ENCODE measurements at regions not wholly inside any gene's neighbourhood (a gene's known extent, or its start where the extent isn't known, plus 50 kb on each side); places are given as distances from the start of the nearest gene placed in this dataset.

DNA sequence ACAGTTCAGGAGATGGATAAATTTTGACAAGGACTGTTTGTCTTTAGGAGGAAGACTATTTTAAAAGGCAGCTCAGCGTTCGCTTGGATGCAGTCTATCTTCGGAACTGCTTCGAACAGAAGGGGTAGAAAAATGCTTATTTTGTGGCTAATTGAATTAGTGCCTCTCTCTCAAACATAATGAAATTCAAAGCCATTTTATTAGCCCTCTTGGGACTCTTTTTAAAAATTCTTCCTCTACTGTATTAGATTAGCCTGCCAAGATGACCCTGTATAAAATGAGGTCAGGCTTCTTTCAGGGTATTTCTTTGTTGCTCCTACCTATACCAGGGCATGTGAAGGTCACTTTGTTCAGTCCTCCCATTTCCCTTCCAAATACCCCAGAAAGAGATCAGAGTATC lies 379.2 kb upstream of the NFE2L3 start:
- H3K27ac Mint-ChIP-seq = no peak overlapping the region
- no peak overlapping the region for H3K4me3 Mint-ChIP-seq (ENCODE audit: low read depth)
- TF ChIP-seq, protein P1, sequence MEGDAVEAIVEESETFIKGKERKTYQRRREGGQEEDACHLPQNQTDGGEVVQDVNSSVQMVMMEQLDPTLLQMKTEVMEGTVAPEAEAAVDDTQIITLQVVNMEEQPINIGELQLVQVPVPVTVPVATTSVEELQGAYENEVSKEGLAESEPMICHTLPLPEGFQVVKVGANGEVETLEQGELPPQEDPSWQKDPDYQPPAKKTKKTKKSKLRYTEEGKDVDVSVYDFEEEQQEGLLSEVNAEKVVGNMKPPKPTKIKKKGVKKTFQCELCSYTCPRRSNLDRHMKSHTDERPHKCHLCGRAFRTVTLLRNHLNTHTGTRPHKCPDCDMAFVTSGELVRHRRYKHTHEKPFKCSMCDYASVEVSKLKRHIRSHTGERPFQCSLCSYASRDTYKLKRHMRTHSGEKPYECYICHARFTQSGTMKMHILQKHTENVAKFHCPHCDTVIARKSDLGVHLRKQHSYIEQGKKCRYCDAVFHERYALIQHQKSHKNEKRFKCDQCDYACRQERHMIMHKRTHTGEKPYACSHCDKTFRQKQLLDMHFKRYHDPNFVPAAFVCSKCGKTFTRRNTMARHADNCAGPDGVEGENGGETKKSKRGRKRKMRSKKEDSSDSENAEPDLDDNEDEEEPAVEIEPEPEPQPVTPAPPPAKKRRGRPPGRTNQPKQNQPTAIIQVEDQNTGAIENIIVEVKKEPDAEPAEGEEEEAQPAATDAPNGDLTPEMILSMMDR (IDR thresholded peaks at IDR 0.05; ENCODE audit: unreplicated experiment) = no peak
- no peaks in the 10 kb centered on the region for H3K36me3 Mint-ChIP-seq (ENCODE audit: insufficient read depth)
- no peak for DNase-seq (ENCODE audit: low spot score, unreplicated experiment)
- H3K27me3 Mint-ChIP-seq = no peaks in the 10 kb centered on the region
- H3K9me3 Mint-ChIP-seq (ENCODE audit: low read depth) = peaks cover 3% of the 10 kb centered on the region
- peaks cover 7% of the 10 kb centered on the region for H3K4me1 Mint-ChIP-seq (ENCODE audit: low read depth)

DNA sequence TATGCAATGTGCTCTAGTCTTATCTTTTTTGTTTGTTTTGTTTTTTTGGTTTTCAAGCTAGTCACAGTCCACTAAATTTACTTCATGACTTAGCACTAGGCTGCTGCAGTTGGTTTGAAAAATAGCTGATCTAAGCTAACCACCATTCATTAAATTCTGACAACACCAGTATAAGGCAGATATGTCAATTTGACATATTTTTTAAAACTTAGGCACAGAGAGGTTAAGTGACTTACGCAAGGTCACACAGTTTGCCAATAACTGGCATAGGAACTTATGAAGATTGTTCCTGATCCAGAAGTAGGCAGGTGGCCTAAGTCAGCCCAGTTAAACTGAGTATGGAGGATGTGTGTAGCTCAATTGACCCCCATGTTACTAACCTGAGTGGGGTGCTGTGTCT lies 377.3 kb upstream of the NFE2L3 start:
- Mint-ChIP-seq H3K36me3 (ENCODE audit: insufficient read depth) (no peaks in the 10 kb centered on the region), H3K9me3 (ENCODE audit: low read depth) (peaks cover 3% of the 10 kb centered on the region), H3K27ac (no peak overlapping the region), H3K4me3 (ENCODE audit: low read depth) (no peak overlapping the region), H3K27me3 (no peaks in the 10 kb centered on the region), H3K4me1 (ENCODE audit: low read depth) (peaks cover 11% of the 10 kb centered on the region)
- TF ChIP-seq, protein P1 (IDR thresholded peaks at IDR 0.05; ENCODE audit: unreplicated experiment) = no peak
- no peak for DNase-seq (ENCODE audit: low spot score, unreplicated experiment)

DNA sequence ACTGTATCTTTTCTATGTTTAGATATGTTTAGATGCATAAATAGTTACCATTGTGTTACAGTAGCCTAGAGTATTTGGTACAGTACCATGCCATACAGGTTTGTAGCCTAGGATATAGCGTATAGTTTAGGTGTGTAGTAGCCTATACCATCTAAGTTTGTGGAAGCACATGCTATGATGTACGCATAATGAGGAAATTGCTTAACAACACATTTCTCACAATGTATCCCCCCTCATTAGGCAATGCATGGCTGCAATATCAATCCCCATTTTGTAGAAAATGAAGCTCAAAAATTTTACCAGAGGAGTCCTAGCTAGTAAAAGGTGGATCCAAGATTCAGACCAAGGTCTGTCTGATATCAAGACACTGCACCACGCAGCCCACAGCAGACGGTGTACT lies 376.4 kb upstream of the NFE2L3 start:
- H3K27me3 Mint-ChIP-seq = no peaks in the 10 kb centered on the region
- DNase-seq (ENCODE audit: low spot score, unreplicated experiment) = no peak
- H3K4me3 Mint-ChIP-seq (ENCODE audit: low read depth) = no peak overlapping the region
- H3K27ac Mint-ChIP-seq = no peak overlapping the region
- no peaks in the 10 kb centered on the region for H3K36me3 Mint-ChIP-seq (ENCODE audit: insufficient read depth)
- TF ChIP-seq, protein P1 (IDR thresholded peaks at IDR 0.05; ENCODE audit: unreplicated experiment) = no peak
- peaks cover 3% of the 10 kb centered on the region for H3K9me3 Mint-ChIP-seq (ENCODE audit: low read depth)
- H3K4me1 Mint-ChIP-seq (ENCODE audit: low read depth) = peaks cover 10% of the 10 kb centered on the region

DNA sequence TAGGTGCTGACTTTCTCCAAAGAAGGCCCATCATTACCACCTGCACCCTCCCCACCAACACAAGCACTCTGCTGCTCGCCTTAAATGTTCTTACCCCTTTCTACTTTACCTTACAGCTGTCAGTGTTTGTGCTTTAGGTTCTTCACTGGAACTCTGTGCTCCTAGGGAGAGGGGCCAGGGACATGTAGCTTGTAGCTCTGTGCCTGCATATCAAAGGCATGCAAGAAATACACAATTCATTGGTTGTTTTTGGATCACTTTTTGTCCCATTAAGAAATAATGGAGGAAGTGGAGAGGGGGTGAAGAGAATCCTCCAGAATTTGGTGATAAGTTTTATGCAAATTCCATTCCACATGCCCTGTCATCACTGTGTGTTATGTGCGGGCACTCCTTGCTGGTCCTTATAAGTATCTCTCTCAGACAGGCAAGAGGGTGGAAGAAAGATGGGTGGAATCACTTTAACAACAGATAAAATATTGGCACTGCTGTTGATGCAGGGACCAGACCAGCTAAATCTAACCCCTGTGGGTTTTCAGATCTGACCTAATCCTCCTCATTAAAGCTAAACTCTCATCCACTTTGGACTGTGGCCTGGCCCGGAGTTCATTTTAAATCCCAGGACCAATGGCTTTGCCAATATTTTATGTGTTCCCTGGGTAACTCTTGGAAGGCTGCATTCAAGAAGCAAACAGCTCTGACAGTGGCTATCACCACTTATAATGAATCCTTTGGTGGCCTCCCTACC lies 375.8 kb upstream of the NFE2L3 start:
- DNase-seq (ENCODE audit: low spot score, unreplicated experiment) = no peak
- TF ChIP-seq, protein P1 (IDR thresholded peaks at IDR 0.05; ENCODE audit: unreplicated experiment) = no peak
- H3K27me3 Mint-ChIP-seq = no peaks in the 10 kb centered on the region
- no peak overlapping the region for H3K27ac Mint-ChIP-seq
- no peaks in the 10 kb centered on the region for H3K36me3 Mint-ChIP-seq (ENCODE audit: insufficient read depth)
- peaks cover 10% of the 10 kb centered on the region for H3K4me1 Mint-ChIP-seq (ENCODE audit: low read depth)
- H3K4me3 Mint-ChIP-seq (ENCODE audit: low read depth) = no peak overlapping the region
- H3K9me3 Mint-ChIP-seq (ENCODE audit: low read depth) = peaks cover 3% of the 10 kb centered on the region

DNA sequence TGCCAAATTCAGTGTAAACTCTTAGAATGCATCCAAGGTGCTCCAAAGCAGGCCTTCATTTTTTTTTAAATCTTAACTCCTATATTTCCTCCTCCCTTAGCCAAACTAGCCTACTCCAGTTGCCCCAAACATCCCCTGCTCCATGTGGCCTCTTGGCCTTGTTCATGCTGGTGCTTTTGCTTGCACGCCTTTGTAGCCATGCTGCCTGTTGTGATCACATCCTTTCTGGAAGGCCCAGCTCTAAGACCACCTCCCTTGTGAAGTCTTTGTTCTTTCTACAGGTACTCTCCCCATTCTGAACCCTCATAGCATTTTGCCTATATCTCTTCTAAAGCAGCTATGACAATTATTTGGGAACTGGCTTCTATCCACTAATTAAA lies 375.3 kb upstream of the NFE2L3 start:
- Mint-ChIP-seq H3K36me3 (ENCODE audit: insufficient read depth) (no peaks in the 10 kb centered on the region), H3K27ac (no peak overlapping the region), H3K4me1 (ENCODE audit: low read depth) (peaks cover 10% of the 10 kb centered on the region), H3K4me3 (ENCODE audit: low read depth) (no peak overlapping the region), H3K9me3 (ENCODE audit: low read depth) (peaks cover 3% of the 10 kb centered on the region), H3K27me3 (no peaks in the 10 kb centered on the region)
- no peak for DNase-seq (ENCODE audit: low spot score, unreplicated experiment)
- TF ChIP-seq, protein P1 (IDR thresholded peaks at IDR 0.05; ENCODE audit: unreplicated experiment) = no peak

Data from progenitor cell of endocrine pancreas (in vitro differentiated cells).